Tibial artery (tissue), 4 donors: ENCODE measurements at regions not wholly inside any gene's neighbourhood (a gene's known extent, or its start where the extent isn't known, plus 50 kb on each side); places are given as distances from the start of the nearest gene placed in this dataset.

Experiments used
- DNase-seq, 2 donors: peaks; one replicate each; pipeline ENCODE4 v3.0.0-alpha.2; 2019
- H3K27ac ChIP-seq, 2 donors: fragments of 200-600 bp; sonication (generic) in 1 of 2; 1 replicate in 1 of 2; 2 replicates in 1 of 2; pipeline ENCODE4 v1.5.1; 2018 to 2019; ENCODE audit warnings: mild to moderate bottlenecking in 1 of 2
- H3K27me3 ChIP-seq, 2 donors: fragments of 200-600 bp; sonication (generic) in 1 of 2; one replicate each; pipeline versions ENCODE4 v1.5.1 to v1.6.0; 2016 to 2019
- H3K36me3 ChIP-seq, 3 donors: fragments of 200-600 bp; sonication (generic) in 2 of 3; one replicate each; pipeline ENCODE4 v1.5.1; 2016 to 2019; ENCODE audit warnings: mild to moderate bottlenecking in 2 of 3
- H3K4me1 ChIP-seq, 4 donors: fragments of 200-600 bp; sonication (generic) in 2 of 4; 1 replicate in 3 of 4; 2 replicates in 1 of 4; pipeline ENCODE4 v1.5.1; 2016 to 2019
- H3K4me3 ChIP-seq, 2 donors: fragments of 200-600 bp; sonication (generic) in 1 of 2; 1 replicate in 1 of 2; 2 replicates in 1 of 2; pipeline ENCODE4 v1.5.1; 2018 to 2019; ENCODE audit warnings: mild to moderate bottlenecking in 2 of 2
- H3K9me3 ChIP-seq, 3 donors: fragments of 200-600 bp; sonication (generic) in 1 of 3; one replicate each; pipeline ENCODE4 v1.5.1; 2016 to 2019
- intact Hi-C: fragments of 100-400 bp; cut with DNase I; formaldehyde crosslinking; loops from one replicate; pipeline ENCODE4 v1.15.0; 2023; ENCODE audit warnings: low total_unique reads
- TF ChIP-seq, protein P1 (sequence below), 2 experiments: fragments of 200-600 bp in 1 of 2; fragments of 450-650 bp in 1 of 2; IDR thresholded peaks; one replicate each; pipeline ENCODE4 v1.5.1; 2017 to 2019; ENCODE audit warnings: antibody characterized with exemption in 2 of 2, mild to moderate bottlenecking in 1 of 2, moderate library complexity in 1 of 2

DNA sequence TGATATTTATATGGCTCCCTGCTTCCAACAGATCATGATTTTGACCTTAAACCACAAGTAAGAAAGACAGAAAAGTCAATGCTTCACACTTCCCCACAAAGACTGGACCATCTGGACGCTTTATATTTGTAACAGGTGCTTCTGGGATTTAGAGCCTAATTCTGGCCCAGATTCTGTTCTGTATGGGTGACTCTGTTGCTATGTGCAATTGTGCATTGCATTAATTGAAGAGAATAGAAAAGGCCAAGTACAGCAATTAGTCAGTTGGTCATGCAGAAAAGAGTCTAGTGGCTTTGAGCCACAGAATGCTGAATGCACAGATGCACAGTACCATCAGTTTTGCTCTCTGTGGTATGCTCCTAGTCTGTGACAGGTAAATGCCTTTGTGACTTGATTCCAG is 657.4 kb upstream of the ATXN8OS start:
- no peaks in the 10 kb centered on the region for H3K27me3 ChIP-seq
- no peaks in the 10 kb centered on the region for H3K36me3 ChIP-seq
- H3K27ac ChIP-seq, result no peak overlapping the region
- no peak for DNase-seq
- H3K4me1 ChIP-seq, result no peaks in the 10 kb centered on the region
- H3K9me3 ChIP-seq, result no peaks in the 10 kb centered on the region
- H3K4me3 ChIP-seq, result no peak overlapping the region
- TF ChIP-seq, protein P1, sequence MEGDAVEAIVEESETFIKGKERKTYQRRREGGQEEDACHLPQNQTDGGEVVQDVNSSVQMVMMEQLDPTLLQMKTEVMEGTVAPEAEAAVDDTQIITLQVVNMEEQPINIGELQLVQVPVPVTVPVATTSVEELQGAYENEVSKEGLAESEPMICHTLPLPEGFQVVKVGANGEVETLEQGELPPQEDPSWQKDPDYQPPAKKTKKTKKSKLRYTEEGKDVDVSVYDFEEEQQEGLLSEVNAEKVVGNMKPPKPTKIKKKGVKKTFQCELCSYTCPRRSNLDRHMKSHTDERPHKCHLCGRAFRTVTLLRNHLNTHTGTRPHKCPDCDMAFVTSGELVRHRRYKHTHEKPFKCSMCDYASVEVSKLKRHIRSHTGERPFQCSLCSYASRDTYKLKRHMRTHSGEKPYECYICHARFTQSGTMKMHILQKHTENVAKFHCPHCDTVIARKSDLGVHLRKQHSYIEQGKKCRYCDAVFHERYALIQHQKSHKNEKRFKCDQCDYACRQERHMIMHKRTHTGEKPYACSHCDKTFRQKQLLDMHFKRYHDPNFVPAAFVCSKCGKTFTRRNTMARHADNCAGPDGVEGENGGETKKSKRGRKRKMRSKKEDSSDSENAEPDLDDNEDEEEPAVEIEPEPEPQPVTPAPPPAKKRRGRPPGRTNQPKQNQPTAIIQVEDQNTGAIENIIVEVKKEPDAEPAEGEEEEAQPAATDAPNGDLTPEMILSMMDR (IDR thresholded peaks at IDR 0.05), result no peak
- intact Hi-C loops, result no loop called here

DNA sequence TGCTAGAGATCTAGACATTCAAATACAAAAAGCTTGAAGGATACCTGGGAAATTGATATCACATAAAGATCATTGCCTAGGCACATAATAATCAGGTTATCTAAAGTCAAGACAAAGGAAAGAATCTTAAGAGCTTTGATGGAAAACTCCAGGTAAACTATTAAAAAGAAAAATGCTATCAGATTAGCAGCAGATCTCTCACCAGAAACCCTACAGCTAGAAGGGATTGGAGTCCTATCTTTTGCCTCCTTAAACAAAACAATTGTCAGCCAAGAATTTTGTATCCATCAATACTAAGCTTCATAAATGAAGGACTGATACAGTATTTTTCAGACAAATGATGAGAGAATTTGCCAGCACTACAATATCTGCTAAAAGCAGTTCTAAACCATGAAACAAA is 682.4 kb upstream of the ATXN8OS start:
- H3K27ac ChIP-seq, result no peak overlapping the region
- H3K36me3 ChIP-seq, result no peaks in the 10 kb centered on the region
- H3K27me3 ChIP-seq, result no peaks in the 10 kb centered on the region
- TF ChIP-seq, protein P1 (IDR thresholded peaks at IDR 0.05), result no peak
- DNase-seq, result no peak
- intact Hi-C loops, result no loop called here
- peaks cover 0 to 7% (median 5%) of the 10 kb centered on the region in 3 donors for H3K9me3 ChIP-seq
- H3K4me3 ChIP-seq, result no peak overlapping the region
- H3K4me1 ChIP-seq, result no peaks in the 10 kb centered on the region

DNA sequence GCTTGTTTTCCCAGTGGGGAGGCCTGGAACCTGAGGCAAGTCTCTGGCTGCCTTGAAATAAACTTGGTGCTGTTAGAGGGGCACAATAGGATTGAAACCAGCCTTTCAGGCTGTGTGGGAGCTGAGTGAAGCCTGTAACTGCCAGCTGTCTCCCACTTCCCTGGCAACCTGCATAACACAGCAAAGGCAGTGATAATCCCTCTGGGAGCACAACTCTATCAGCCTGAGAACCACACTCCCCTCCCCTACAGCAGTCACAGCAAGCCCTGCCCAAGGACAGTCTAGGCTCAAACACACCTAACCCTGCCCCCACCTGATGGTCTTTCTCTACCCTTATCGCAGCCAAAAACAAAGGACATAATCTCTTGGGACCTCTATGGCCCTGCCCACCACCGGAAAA is 683.8 kb upstream of the ATXN8OS start:
- no peak for DNase-seq
- TF ChIP-seq, protein P1 (IDR thresholded peaks at IDR 0.05), result no peak
- peaks cover 0 to 7% (median 0%) of the 10 kb centered on the region in 3 donors for H3K9me3 ChIP-seq
- no peak overlapping the region for H3K27ac ChIP-seq
- H3K36me3 ChIP-seq, result no peaks in the 10 kb centered on the region
- no peaks in the 10 kb centered on the region for H3K27me3 ChIP-seq
- H3K4me1 ChIP-seq, result no peaks in the 10 kb centered on the region
- intact Hi-C loops, result no loop called here
- no peak overlapping the region for H3K4me3 ChIP-seq

GRCh38 chr13:69418319-69418718 is 689.3 kb upstream of the ATXN8OS start:
- Histone ChIP-seq H3K4me1 (no peaks in the 10 kb centered on the region), H3K36me3 (no peaks in the 10 kb centered on the region), H3K4me3 (no peak overlapping the region), H3K9me3 (no peaks in the 10 kb centered on the region), H3K27me3 (no peaks in the 10 kb centered on the region), H3K27ac (no peak overlapping the region)
- TF ChIP-seq, protein P1 (IDR thresholded peaks at IDR 0.05), result no peak
- intact Hi-C loops, result no loop called here
- no peak for DNase-seq

- no peaks in the 10 kb centered on the region for H3K36me3 ChIP-seq
- no peaks in the 10 kb centered on the region for H3K4me1 ChIP-seq
- H3K9me3 ChIP-seq, result no peaks in the 10 kb centered on the region
- TF ChIP-seq, protein P1 (IDR thresholded peaks at IDR 0.05), result no peak
- DNase-seq, result no peak
- H3K4me3 ChIP-seq, result no peak overlapping the region
- no peak overlapping the region for H3K27ac ChIP-seq
- H3K27me3 ChIP-seq, result no peaks in the 10 kb centered on the region
- intact Hi-C loops, result no loop called here
These were observed 696.9 kb upstream of the ATXN8OS start for GRCh38 chr13:69410761-69411160.

- Histone ChIP-seq H3K9me3 (no peaks in the 10 kb centered on the region), H3K4me3 (no peak overlapping the region), H3K4me1 (no peaks in the 10 kb centered on the region), H3K36me3 (no peaks in the 10 kb centered on the region), H3K27ac (no peak overlapping the region), H3K27me3 (no peaks in the 10 kb centered on the region)
- TF ChIP-seq, protein P1 (IDR thresholded peaks at IDR 0.05), result no peak
- no peak for DNase-seq
- intact Hi-C loops, result no loop called here
These were observed 715.9 kb upstream of the ATXN8OS start for GRCh38 chr13:69391756-69392155.
